Progenitor cell of endocrine pancreas (in vitro differentiated cells): ENCODE measurements at regions not wholly inside any gene's neighbourhood (a gene's known extent, or its start where the extent isn't known, plus 50 kb on each side); places are given as distances from the start of the nearest gene placed in this dataset.

ENCODE experiments used
- DNase-seq: peaks from one replicate; pipeline ENCODE4 v3.0.0; 2021; ENCODE audit warnings: low spot score; ENCODE audit not compliant: unreplicated experiment
- H3K27ac Mint-ChIP-seq: 2 replicates; pipeline ENCODE4 v1.8.0; 2021; ENCODE audit warnings: mild to moderate bottlenecking, moderate library complexity, mixed read lengths
- H3K27me3 Mint-ChIP-seq: 2 replicates; pipeline ENCODE4 v1.8.0; 2021; ENCODE audit warnings: mixed read lengths
- H3K36me3 Mint-ChIP-seq: 2 replicates; pipeline ENCODE4 v1.8.0; 2022; ENCODE audit warnings: mixed read lengths; ENCODE audit not compliant: insufficient read depth
- H3K4me1 Mint-ChIP-seq: 2 replicates; pipeline ENCODE4 v1.8.0; 2021; ENCODE audit warnings: low read depth, mixed read lengths
- H3K4me3 Mint-ChIP-seq: 2 replicates; pipeline ENCODE4 v1.8.0; 2021; ENCODE audit warnings: low read depth, mild to moderate bottlenecking, moderate library complexity, mixed read lengths
- H3K9me3 Mint-ChIP-seq: 2 replicates; pipeline ENCODE4 v1.8.0; 2021; ENCODE audit warnings: low read depth, mixed read lengths
- TF ChIP-seq, protein P1 (sequence below): fragments of 200-600 bp; sonication (generic); IDR thresholded peaks from one replicate; pipeline ENCODE4 v1.5.0; 2021; ENCODE audit warnings: antibody characterized with exemption, mild to moderate bottlenecking; ENCODE audit not compliant: unreplicated experiment

DNA sequence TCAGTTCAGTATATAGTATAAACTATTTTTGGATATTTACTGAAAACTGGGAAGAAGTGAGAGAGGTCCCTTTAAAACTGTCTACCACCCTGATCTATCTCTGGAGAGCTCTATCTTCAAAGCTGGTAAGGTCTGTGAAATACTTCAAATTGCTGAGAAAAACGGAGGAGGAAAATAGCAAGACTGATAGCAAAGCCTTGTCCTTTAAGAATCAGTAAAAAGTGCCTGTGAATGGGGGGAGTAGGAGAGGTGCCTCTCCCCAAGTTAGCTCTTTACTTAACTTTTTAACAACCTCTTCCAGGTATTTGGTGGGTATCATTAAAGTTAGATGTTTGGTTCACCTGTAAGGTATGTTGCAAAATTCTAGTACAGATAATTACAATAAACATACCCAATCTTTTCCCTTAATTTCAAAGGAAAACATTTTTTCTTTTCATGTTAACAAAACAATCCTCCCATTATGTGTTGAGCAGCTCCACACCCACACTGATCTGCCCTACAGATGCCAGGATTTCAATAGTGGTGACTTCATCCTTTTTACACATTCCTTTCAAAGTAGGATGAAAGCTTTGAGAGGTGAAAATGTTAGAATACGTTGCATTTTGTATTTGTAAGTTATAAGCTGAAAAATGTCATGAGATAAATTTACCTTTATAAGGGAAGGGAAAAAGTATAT lies 149.2 kb downstream of the CRPPA start:
- Mint-ChIP-seq H3K27ac (no peak overlapping the region), H3K4me3 (no peak overlapping the region), H3K36me3 (no peaks in the 10 kb centered on the region), H3K27me3 (no peaks in the 10 kb centered on the region), H3K9me3 (no peaks in the 10 kb centered on the region), H3K4me1 (no peaks in the 10 kb centered on the region)
- no peak for DNase-seq
- TF ChIP-seq, protein P1, sequence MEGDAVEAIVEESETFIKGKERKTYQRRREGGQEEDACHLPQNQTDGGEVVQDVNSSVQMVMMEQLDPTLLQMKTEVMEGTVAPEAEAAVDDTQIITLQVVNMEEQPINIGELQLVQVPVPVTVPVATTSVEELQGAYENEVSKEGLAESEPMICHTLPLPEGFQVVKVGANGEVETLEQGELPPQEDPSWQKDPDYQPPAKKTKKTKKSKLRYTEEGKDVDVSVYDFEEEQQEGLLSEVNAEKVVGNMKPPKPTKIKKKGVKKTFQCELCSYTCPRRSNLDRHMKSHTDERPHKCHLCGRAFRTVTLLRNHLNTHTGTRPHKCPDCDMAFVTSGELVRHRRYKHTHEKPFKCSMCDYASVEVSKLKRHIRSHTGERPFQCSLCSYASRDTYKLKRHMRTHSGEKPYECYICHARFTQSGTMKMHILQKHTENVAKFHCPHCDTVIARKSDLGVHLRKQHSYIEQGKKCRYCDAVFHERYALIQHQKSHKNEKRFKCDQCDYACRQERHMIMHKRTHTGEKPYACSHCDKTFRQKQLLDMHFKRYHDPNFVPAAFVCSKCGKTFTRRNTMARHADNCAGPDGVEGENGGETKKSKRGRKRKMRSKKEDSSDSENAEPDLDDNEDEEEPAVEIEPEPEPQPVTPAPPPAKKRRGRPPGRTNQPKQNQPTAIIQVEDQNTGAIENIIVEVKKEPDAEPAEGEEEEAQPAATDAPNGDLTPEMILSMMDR, result no peak

DNA sequence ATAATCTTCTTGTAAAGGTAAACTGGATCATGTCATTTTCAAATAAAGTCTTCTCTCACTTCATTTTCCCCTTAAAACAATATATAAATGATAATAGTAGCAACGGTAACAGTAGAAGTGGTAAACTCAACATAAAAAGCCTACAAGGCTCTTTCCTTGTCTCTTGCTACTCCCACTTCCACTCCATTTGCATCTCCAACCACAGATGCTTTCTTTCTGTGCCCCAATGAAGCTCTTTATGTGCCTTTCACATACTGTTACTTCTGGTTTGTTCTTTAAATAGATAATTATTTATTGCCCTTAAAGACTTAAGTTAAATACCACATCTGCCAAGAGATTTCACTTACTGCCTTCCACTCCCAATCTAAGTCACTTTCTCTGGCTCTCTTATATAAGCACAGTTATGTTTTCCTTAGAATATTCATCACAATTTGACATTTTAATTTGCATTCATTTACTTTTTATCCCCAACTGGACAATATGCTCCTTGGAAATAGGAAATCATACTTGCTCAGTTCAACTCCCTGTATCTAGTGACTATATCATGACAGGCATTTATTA lies 149.9 kb downstream of the CRPPA start:
- no peaks in the 10 kb centered on the region for H3K4me1 Mint-ChIP-seq
- H3K4me3 Mint-ChIP-seq, result no peak overlapping the region
- no peaks in the 10 kb centered on the region for H3K9me3 Mint-ChIP-seq
- H3K36me3 Mint-ChIP-seq, result no peaks in the 10 kb centered on the region
- TF ChIP-seq, protein P1, result no peak
- no peaks in the 10 kb centered on the region for H3K27me3 Mint-ChIP-seq
- H3K27ac Mint-ChIP-seq, result no peak overlapping the region
- no peak for DNase-seq

DNA sequence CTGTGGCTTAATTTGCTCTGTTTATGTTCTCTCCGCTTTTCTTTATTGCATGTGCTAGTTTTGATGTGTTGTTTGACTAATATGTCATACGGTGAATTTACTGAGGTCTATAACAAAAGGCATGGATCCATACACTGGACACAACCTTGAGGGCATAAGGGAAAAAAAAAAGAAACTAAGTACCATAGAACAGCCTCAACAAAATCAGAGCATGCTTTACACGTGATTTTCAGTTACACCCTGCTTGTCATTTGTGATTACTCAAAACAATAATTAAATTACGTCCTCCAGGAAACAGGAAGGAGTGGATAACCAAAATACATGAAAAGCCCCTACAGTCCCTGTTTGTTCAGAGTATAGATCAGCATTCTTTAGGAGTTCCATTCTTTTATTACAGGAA lies 150.5 kb downstream of the CRPPA start:
- Mint-ChIP-seq H3K27ac (no peak overlapping the region), H3K36me3 (no peaks in the 10 kb centered on the region), H3K27me3 (no peaks in the 10 kb centered on the region), H3K4me1 (no peaks in the 10 kb centered on the region), H3K4me3 (no peak overlapping the region), H3K9me3 (no peaks in the 10 kb centered on the region)
- no peak for DNase-seq
- TF ChIP-seq, protein P1, result no peak

DNA sequence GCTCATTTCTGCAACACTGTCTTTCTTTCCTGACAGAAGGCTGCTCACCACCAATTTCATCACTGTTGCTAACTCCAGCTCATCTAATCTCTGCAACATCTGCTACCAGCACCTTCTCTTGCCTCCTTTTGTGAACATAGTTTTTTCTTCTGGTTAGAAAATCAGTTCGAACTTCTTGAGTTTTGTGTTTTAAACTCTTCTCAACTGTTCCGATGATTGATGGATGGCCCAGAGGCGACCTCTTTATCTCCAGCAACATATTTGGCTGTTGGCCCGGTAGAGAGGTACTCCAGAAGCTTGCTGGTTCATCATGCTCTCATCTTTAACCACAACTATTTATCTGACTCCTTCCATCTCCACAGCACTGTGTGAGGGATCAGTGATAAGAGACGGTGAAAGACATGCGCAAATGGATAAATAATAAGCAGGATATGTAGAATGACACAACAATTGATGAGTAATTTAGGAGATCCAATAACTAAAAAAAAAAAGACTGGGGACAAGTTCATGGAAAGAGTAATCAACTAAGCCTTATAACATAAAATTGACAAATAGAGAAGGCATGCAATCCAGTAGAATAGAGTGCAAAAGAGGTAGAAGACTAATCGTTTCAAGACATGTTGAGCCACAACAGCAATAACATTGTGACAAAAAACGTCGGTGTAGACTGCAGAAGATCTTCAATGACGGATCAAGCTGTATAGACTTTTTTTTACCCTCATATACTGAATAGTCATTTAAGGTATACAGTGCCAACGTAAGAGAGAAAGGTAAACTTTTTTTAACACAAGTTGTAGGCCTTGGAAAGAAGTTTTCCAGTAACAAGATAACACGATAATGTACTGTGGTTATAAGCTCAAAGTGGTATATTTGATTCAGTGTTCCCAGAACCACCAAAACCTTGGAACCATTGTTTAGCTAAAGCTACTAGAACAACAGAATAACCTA lies 152.2 kb downstream of the CRPPA start:
- H3K4me1 Mint-ChIP-seq, result no peaks in the 10 kb centered on the region
- H3K4me3 Mint-ChIP-seq, result no peak overlapping the region
- no peaks in the 10 kb centered on the region for H3K27me3 Mint-ChIP-seq
- H3K36me3 Mint-ChIP-seq, result no peaks in the 10 kb centered on the region
- no peak overlapping the region for H3K27ac Mint-ChIP-seq
- TF ChIP-seq, protein P1, result no peak
- H3K9me3 Mint-ChIP-seq, result no peaks in the 10 kb centered on the region
- no peak for DNase-seq
